ENCODE measurements at regions not wholly inside any gene's neighbourhood (a gene's known extent, or its start where the extent isn't known, plus 50 kb on each side); places are given as distances from the start of the nearest gene placed in this dataset.
"Not testable (repeated sequence)": the region's sequence is repeated elsewhere in the genome, so short reads cannot be mapped to it uniquely, and the experiment has no call there.

- no peaks in the 10 kb centered on the region for H3K27me3 ChIP-seq (ENCODE audit: low read length)
- DNase-seq (no peak), ATAC-seq (no peak)
- no peaks in the 10 kb centered on the region for H3K9me3 ChIP-seq (ENCODE audit: low read length)
- no peaks in the 10 kb centered on the region for H3K9me2 ChIP-seq (replicated peaks; ENCODE audit: low read length)
- H3K36me3 ChIP-seq (ENCODE audit: low read depth, low read length) = no peaks in the 10 kb centered on the region
- H4K20me1 ChIP-seq (ENCODE audit: low read length) = no peaks in the 10 kb centered on the region
- intact Hi-C loops (cut with micrococcal nuclease) = no loop called here
- H3K4me2 ChIP-seq (ENCODE audit: low read length) = no peak overlapping the region
- no peak overlapping the region for H3K27ac ChIP-seq (ENCODE audit: low read length)
- H3K4me3 ChIP-seq (ENCODE audit: low read length) = no peak overlapping the region
- H3K79me2 ChIP-seq (ENCODE audit: low read length) = no peaks in the 10 kb centered on the region
- TF ChIP-seq CTCF (conservative IDR thresholded peaks at IDR 0.05; ENCODE audit: low read depth, low read length) (no peak), EZH2 (IDR thresholded peaks at IDR 0.05; ENCODE audit: low read length, unreplicated experiment) (no peak), EZH2phosphoT487 (IDR thresholded peaks at IDR 0.05; ENCODE audit: borderline replicate concordance, low read length) (no peak)
- POLR2A ChIA-PET (ENCODE audit: unreplicated experiment) = no interaction called here
- H3F3A ChIP-seq (ENCODE audit: low read length, unreplicated experiment) = no peaks in the 10 kb centered on the region
- H3K9ac ChIP-seq (ENCODE audit: low read length) = no peak overlapping the region
- BruUV-seq (replicated peaks) = no TSS peak
- no peak overlapping the region for H2AFZ ChIP-seq (ENCODE audit: low read length)
- no peaks in the 10 kb centered on the region for H3K4me1 ChIP-seq (ENCODE audit: insufficient read depth, low read length)
- CTCF ChIA-PET = no interaction called here
These were observed 363.3 kb upstream of the F9 start for GRCh38 chrX:139167282-139167681.

GRCh38 chrX:139158256-139158655, 372.3 kb upstream of the F9 start:
- Histone ChIP-seq H4K20me1 (ENCODE audit: low read length) (no peaks in the 10 kb centered on the region), H3K36me3 (ENCODE audit: low read depth, low read length) (no peaks in the 10 kb centered on the region), H3K27me3 (ENCODE audit: low read length) (no peaks in the 10 kb centered on the region), H3K9ac (ENCODE audit: low read length) (no peak overlapping the region), H2AFZ (ENCODE audit: low read length) (no peak overlapping the region), H3K4me1 (ENCODE audit: insufficient read depth, low read length) (no peaks in the 10 kb centered on the region), H3K27ac (ENCODE audit: low read length) (no peak overlapping the region), H3F3A (ENCODE audit: low read length, unreplicated experiment) (no peaks in the 10 kb centered on the region), H3K9me2 (replicated peaks; ENCODE audit: low read length) (no peaks in the 10 kb centered on the region), H3K9me3 (ENCODE audit: low read length) (no peaks in the 10 kb centered on the region), H3K4me2 (ENCODE audit: low read length) (no peak overlapping the region), H3K4me3 (ENCODE audit: low read length) (no peak overlapping the region), H3K79me2 (ENCODE audit: low read length) (no peaks in the 10 kb centered on the region)
- TF ChIP-seq EZH2phosphoT487 (IDR thresholded peaks at IDR 0.05; ENCODE audit: borderline replicate concordance, low read length) (no peak), CTCF (conservative IDR thresholded peaks at IDR 0.05; ENCODE audit: low read depth, low read length) (no peak), EZH2 (IDR thresholded peaks at IDR 0.05; ENCODE audit: low read length, unreplicated experiment) (no peak)
- ATAC-seq = no peak
- ChIA-PET POLR2A (ENCODE audit: unreplicated experiment) (no interaction called here), CTCF (no interaction called here)
- no TSS peak for BruUV-seq (replicated peaks)
- peak; percentile 55 for DNase-seq
- intact Hi-C loops (cut with micrococcal nuclease) = no loop called here

- H3K27ac ChIP-seq (ENCODE audit: low read length) = no peak overlapping the region
- H3K27me3 ChIP-seq (ENCODE audit: low read length) = no peaks in the 10 kb centered on the region
- no peak for DNase-seq
- H3F3A ChIP-seq (ENCODE audit: low read length, unreplicated experiment) = no peaks in the 10 kb centered on the region
- intact Hi-C loops (cut with micrococcal nuclease) = no loop called here
- no peaks in the 10 kb centered on the region for H4K20me1 ChIP-seq (ENCODE audit: low read length)
- no peaks in the 10 kb centered on the region for H3K4me1 ChIP-seq (ENCODE audit: insufficient read depth, low read length)
- H3K4me2 ChIP-seq (ENCODE audit: low read length) = no peak overlapping the region
- no peak overlapping the region for H3K9ac ChIP-seq (ENCODE audit: low read length)
- H2AFZ ChIP-seq (ENCODE audit: low read length) = no peak overlapping the region
- TF ChIP-seq CTCF (conservative IDR thresholded peaks at IDR 0.05; ENCODE audit: low read depth, low read length) (no peak), EZH2phosphoT487 (IDR thresholded peaks at IDR 0.05; ENCODE audit: borderline replicate concordance, low read length) (no peak)
- H3K79me2 ChIP-seq (ENCODE audit: low read length) = no peaks in the 10 kb centered on the region
- no peak for ATAC-seq
- no peaks in the 10 kb centered on the region for H3K9me2 ChIP-seq (replicated peaks; ENCODE audit: low read length)
- no TSS peak for BruUV-seq (replicated peaks)
- H3K9me3 ChIP-seq (ENCODE audit: low read length) = no peaks in the 10 kb centered on the region
- POLR2A ChIA-PET (ENCODE audit: unreplicated experiment) = no interaction called here
- CTCF ChIA-PET = no interaction called here
- no peak overlapping the region for H3K4me3 ChIP-seq (ENCODE audit: low read length)
- H3K36me3 ChIP-seq (ENCODE audit: low read depth, low read length) = no peaks in the 10 kb centered on the region
These were observed 374.2 kb upstream of the F9 start for GRCh38 chrX:139156356-139156755.

- CTCF ChIA-PET = not testable (repeated sequence)
These were observed 383.9 kb upstream of the F9 start for GRCh38 chrX:139146625-139147024.

More at GRCh38 chrX:139146625-139147024, 383.9 kb upstream of the F9 start:
- intact Hi-C loops (cut with micrococcal nuclease); H3K4me1 ChIP-seq (ENCODE audit: insufficient read depth, low read length); H3K27me3 ChIP-seq (ENCODE audit: low read length); H3F3A ChIP-seq (ENCODE audit: low read length, unreplicated experiment); H2AFZ ChIP-seq (ENCODE audit: low read length); H4K20me1 ChIP-seq (ENCODE audit: low read length); H3K79me2 ChIP-seq (ENCODE audit: low read length); H3K4me3 ChIP-seq (ENCODE audit: low read length); H3K9me3 ChIP-seq (ENCODE audit: low read length); H3K36me3 ChIP-seq (ENCODE audit: low read depth, low read length); H3K27ac ChIP-seq (ENCODE audit: low read length); DNase-seq; H3K9ac ChIP-seq (ENCODE audit: low read length); H3K4me2 ChIP-seq (ENCODE audit: low read length); ATAC-seq; BruUV-seq (replicated peaks); H3K9me2 ChIP-seq (replicated peaks; ENCODE audit: low read length); POLR2A ChIA-PET (ENCODE audit: unreplicated experiment): not testable (repeated sequence)
